OCI-LY3 (cell line): ENCODE measurements at regions not wholly inside any gene's neighbourhood (a gene's known extent, or its start where the extent isn't known, plus 50 kb on each side); places are given as distances from the start of the nearest gene placed in this dataset.

Source experiments
- H2AFZ ChIP-seq: fragments of 200-600, 300-600 bp; shearing (Covaris generic); 2 replicates; pipeline ENCODE4 v1.6.0; 2014; ENCODE audit warnings: antibody characterized with exemption, low read depth, low read length
- H3K27ac ChIP-seq: fragments of 200-600, 300-600 bp; sonication (generic); 2 replicates; pipeline ENCODE4 v1.5.1; 2014; ENCODE audit warnings: mild to moderate bottlenecking, low read length, moderate library complexity, mixed read lengths
- H3K27me3 ChIP-seq: fragments of 200-600, 300-600 bp; sonication (generic); 2 replicates; pipeline ENCODE4 v1.6.1; 2014; ENCODE audit warnings: low read depth, low read length, mixed read lengths
- H3K36me3 ChIP-seq: fragments of 200-600, 300-600 bp; sonication (generic); replicated peaks from 2 replicates; pipeline ENCODE3; 2014; ENCODE audit warnings: low read depth, low read length, mixed read lengths
- H3K4me1 ChIP-seq: fragments of 300-600, 200-600 bp; sonication (generic); 2 replicates; pipeline ENCODE4 v1.6.1; 2014; ENCODE audit warnings: low read length, mixed read lengths
- H3K4me2 ChIP-seq: fragments of 200-600, 300-600 bp; sonication (generic); 2 replicates; pipeline ENCODE4 v1.6.1; 2014; ENCODE audit warnings: low read length, mixed read lengths
- H3K4me3 ChIP-seq: fragments of 300-600, 200-600 bp; sonication (generic); 2 replicates; pipeline ENCODE4 v1.5.1; 2014; ENCODE audit warnings: antibody characterized with exemption, mild to moderate bottlenecking, low read length, moderate library complexity
- H3K79me2 ChIP-seq: fragments of 300-600, 200-600 bp; shearing (Covaris generic); 2 replicates; pipeline ENCODE4 v1.6.1; 2014; ENCODE audit warnings: mild to moderate bottlenecking, low read length, mixed read lengths
- H3K9ac ChIP-seq: fragments of 300-600, 200-600 bp; shearing (Covaris generic); 2 replicates; pipeline ENCODE4 v1.6.0; 2014; ENCODE audit warnings: mild to moderate bottlenecking, low read length, moderate library complexity
- H3K9me3 ChIP-seq: fragments of 200-600, 300-600 bp; shearing (Covaris generic); 2 replicates; pipeline ENCODE4 v1.6.1; 2014; ENCODE audit warnings: low read length, mixed read lengths; ENCODE audit not compliant: insufficient read depth
- H4K20me1 ChIP-seq: fragments of 200-600, 300-600 bp; sonication (generic); 2 replicates; pipeline ENCODE4 v1.6.1; 2016; ENCODE audit warnings: low read length, mixed read lengths; ENCODE audit not compliant: insufficient read depth
- CTCF ChIP-seq: fragments of 200-600, 300-600 bp; sonication (generic); IDR thresholded peaks from 2 replicates; pipeline ENCODE4 v1.5.1; 2014; ENCODE audit warnings: antibody characterized with exemption, low read length, low read depth
- EZH2phosphoT487 ChIP-seq: fragments of 200-600 bp; shearing (Covaris generic); IDR thresholded peaks from 2 replicates; pipeline ENCODE4 v1.6.1; 2018; ENCODE audit warnings: antibody characterized with exemption, mixed run types, low read depth

- TF ChIP-seq CTCF = no peak
- no peak for TF ChIP-seq EZH2phosphoT487
- H3K79me2 ChIP-seq = no peaks in the 10 kb centered on the region
- H3K9me3 ChIP-seq = no peaks in the 10 kb centered on the region
- no peak overlapping the region for H3K9ac ChIP-seq
- H3K4me1 ChIP-seq = peaks cover 25% of the 10 kb centered on the region
- no peaks in the 10 kb centered on the region for H4K20me1 ChIP-seq
- H3K27ac ChIP-seq = no peak overlapping the region
- H3K27me3 ChIP-seq = no peaks in the 10 kb centered on the region
- H3K4me3 ChIP-seq = no peak overlapping the region
- H3K4me2 ChIP-seq = no peak overlapping the region
- H3K36me3 ChIP-seq = no peaks in the 10 kb centered on the region
- no peak overlapping the region for H2AFZ ChIP-seq
Observed at GRCh38 chr13:47027780-47028437, 131.1 kb upstream of the HTR2A start.

GRCh38 chr13:47025791-47026447 lies 129.1 kb upstream of the HTR2A start:
- TF ChIP-seq CTCF (no peak), EZH2phosphoT487 (no peak)
- Histone ChIP-seq H3K4me2 (no peak overlapping the region), H3K27me3 (no peaks in the 10 kb centered on the region), H3K36me3 (no peaks in the 10 kb centered on the region), H3K4me1 (peaks cover 24% of the 10 kb centered on the region), H3K9ac (no peak overlapping the region), H4K20me1 (no peaks in the 10 kb centered on the region), H3K79me2 (no peaks in the 10 kb centered on the region), H2AFZ (no peak overlapping the region), H3K27ac (no peak overlapping the region), H3K4me3 (no peak overlapping the region), H3K9me3 (no peaks in the 10 kb centered on the region)

- H2AFZ ChIP-seq = no peak overlapping the region
- H3K4me2 ChIP-seq = no peak overlapping the region
- peaks cover 11% of the 10 kb centered on the region for H3K4me1 ChIP-seq
- H3K4me3 ChIP-seq = no peak overlapping the region
- H4K20me1 ChIP-seq = no peaks in the 10 kb centered on the region
- no peaks in the 10 kb centered on the region for H3K27me3 ChIP-seq
- H3K9ac ChIP-seq = no peak overlapping the region
- H3K27ac ChIP-seq = no peak overlapping the region
- H3K79me2 ChIP-seq = no peaks in the 10 kb centered on the region
- no peaks in the 10 kb centered on the region for H3K9me3 ChIP-seq
- H3K36me3 ChIP-seq = no peaks in the 10 kb centered on the region
- TF ChIP-seq EZH2phosphoT487 = no peak
- no peak for TF ChIP-seq CTCF
Observed at GRCh38 chr13:47019977-47020376, 123.1 kb upstream of the HTR2A start.

GRCh38 chr13:47017476-47017875 lies 120.6 kb upstream of the HTR2A start:
- no peak overlapping the region for H3K9ac ChIP-seq
- no peaks in the 10 kb centered on the region for H3K27me3 ChIP-seq
- H4K20me1 ChIP-seq = no peaks in the 10 kb centered on the region
- H3K4me1 ChIP-seq = 0 out of 2 replicates have a peak, but pooled peaks cover 4% of the 10 kb centered on the region
- no peak overlapping the region for H3K4me3 ChIP-seq
- H3K79me2 ChIP-seq = no peaks in the 10 kb centered on the region
- no peak for TF ChIP-seq EZH2phosphoT487
- no peak for TF ChIP-seq CTCF
- H3K36me3 ChIP-seq = no peaks in the 10 kb centered on the region
- no peak overlapping the region for H3K27ac ChIP-seq
- no peaks in the 10 kb centered on the region for H3K9me3 ChIP-seq
- no peak overlapping the region for H2AFZ ChIP-seq
- H3K4me2 ChIP-seq = no peak overlapping the region
